Ishikawa (cell line): ENCODE measurements at regions not wholly inside any gene's neighbourhood (a gene's known extent, or its start where the extent isn't known, plus 50 kb on each side); places are given as distances from the start of the nearest gene placed in this dataset.

Source experiments
- CEBPB ChIP-seq: IDR thresholded peaks from 2 replicates; pipeline ENCODE4 v1.6.1; 2012
- CREB1 ChIP-seq: IDR thresholded peaks from 2 replicates; pipeline ENCODE4 v1.6.1; 2012; ENCODE audit warnings: low read depth
- EP300 ChIP-seq: IDR thresholded peaks from 2 replicates; pipeline ENCODE4 v1.6.1; 2012; ENCODE audit warnings: borderline replicate concordance
- FOXM1 ChIP-seq: IDR thresholded peaks from 2 replicates; pipeline ENCODE4 v1.6.1; 2012; ENCODE audit warnings: low read depth, borderline replicate concordance
- NFIC ChIP-seq: IDR thresholded peaks from 2 replicates; pipeline ENCODE4 v1.6.1; 2012
- REST ChIP-seq: IDR thresholded peaks from 2 replicates; pipeline ENCODE4 v1.6.1; 2012; ENCODE audit warnings: low read depth, mild to moderate bottlenecking
- TAF1 ChIP-seq: IDR thresholded peaks from 2 replicates; pipeline ENCODE4 v1.6.1; 2012; ENCODE audit warnings: low read depth, mild to moderate bottlenecking
- TCF12 ChIP-seq: IDR thresholded peaks from 2 replicates; pipeline ENCODE4 v1.6.1; 2012; ENCODE audit warnings: low read depth
- TEAD4 ChIP-seq: IDR thresholded peaks from 2 replicates; pipeline ENCODE4 v1.6.1; 2012
- YY1 ChIP-seq: IDR thresholded peaks from 2 replicates; pipeline ENCODE4 v1.6.1; 2012; ENCODE audit warnings: low read depth
- ZBTB7A ChIP-seq: IDR thresholded peaks from 2 replicates; pipeline ENCODE4 v1.6.1; 2012; ENCODE audit warnings: low read depth
- TF ChIP-seq, protein P1 (sequence below): IDR thresholded peaks from 2 replicates; pipeline ENCODE4 v1.6.1; 2012

DNA sequence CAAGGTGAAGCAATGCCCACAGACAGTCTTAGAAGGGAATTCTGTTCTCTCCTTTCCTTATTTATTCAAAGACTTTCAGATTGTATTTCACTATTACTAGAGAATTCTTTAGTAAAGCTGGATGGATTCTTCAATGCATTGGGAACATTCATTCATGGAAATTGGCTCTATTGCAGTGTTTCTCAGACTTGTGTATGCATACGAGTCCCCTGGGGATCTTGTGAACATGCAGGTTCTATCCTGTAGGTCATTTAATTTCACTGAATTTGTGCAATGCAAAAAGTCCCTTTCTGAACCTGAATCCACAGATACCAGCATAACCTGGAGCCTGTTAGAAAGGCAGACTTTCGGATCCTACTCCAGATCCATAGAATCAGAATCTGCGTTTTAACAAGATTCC lies 160.9 kb upstream of the AHI1 start:
- TF ChIP-seq REST (no peak), CREB1 (no peak), FOXM1 (no peak), TEAD4 (no peak), EP300 (no peak), TAF1 (no peak), ZBTB7A (no peak), NFIC (no peak), YY1 (no peak), CEBPB (no peak), TCF12 (no peak)
- TF ChIP-seq, protein P1, sequence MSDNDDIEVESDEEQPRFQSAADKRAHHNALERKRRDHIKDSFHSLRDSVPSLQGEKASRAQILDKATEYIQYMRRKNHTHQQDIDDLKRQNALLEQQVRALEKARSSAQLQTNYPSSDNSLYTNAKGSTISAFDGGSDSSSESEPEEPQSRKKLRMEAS: no peak
